H1 (cell line): ENCODE measurements at regions not wholly inside any gene's neighbourhood (a gene's known extent, or its start where the extent isn't known, plus 50 kb on each side); places are given as distances from the start of the nearest gene placed in this dataset.

Experiments used
- CTCF ChIA-PET: fragments of 300-600 bp; sonication (Branson Sonifier 250); formaldehyde crosslinking; loops from one replicate; lab custom pipeline; 2021; ENCODE audit not compliant: partially characterized antibody; lab: Charles Lee
- POLR2A ChIA-PET: fragments of 300-600 bp; sonication (Branson Sonifier 250); formaldehyde crosslinking; loops from one replicate; lab custom pipeline; 2021; ENCODE audit warnings: inconsistent platforms; ENCODE audit not compliant: partially characterized antibody; lab: Charles Lee
- DNase-seq, 2 experiments: peaks; one replicate each; pipeline versions ENCODE4 v3.0.0 to v3.0.0-alpha.2; 2010 to 2022; ENCODE audit warnings: low spot score in 2 of 2, low read depth in 1 of 2, mixed read lengths in 1 of 2
- FAIRE-seq: peaks from 2 replicates; lab custom pipeline; 2011; peaks lifted over from hg19 to GRCh38; lab: Jason Lieb, UNC
- H2AFZ ChIP-seq: 2 replicates; pipeline ENCODE4 v1.8.1; 2012; ENCODE audit warnings: low read length, inconsistent platforms
- H2AK5ac ChIP-seq: 2 replicates; pipeline ENCODE4 v1.6.1; 2013; ENCODE audit warnings: low read depth, low read length
- H2BK120ac ChIP-seq: replicated peaks from 2 replicates; pipeline ENCODE3; 2013; ENCODE audit warnings: low read depth, low read length, inconsistent platforms
- H2BK12ac ChIP-seq: 2 replicates; pipeline ENCODE4 v1.6.1; 2013; ENCODE audit warnings: low read depth, low read length
- H2BK15ac ChIP-seq: 2 replicates; pipeline ENCODE4 v1.6.1; 2013; ENCODE audit warnings: low read length
- H2BK20ac ChIP-seq: 2 replicates; pipeline ENCODE4 v1.6.1; 2013; ENCODE audit warnings: low read length
- H2BK5ac ChIP-seq: 2 replicates; pipeline ENCODE4 v1.6.1; 2013; ENCODE audit warnings: low read depth, low read length
- H3K14ac ChIP-seq: 2 replicates; pipeline ENCODE4 v1.6.1; 2013; ENCODE audit warnings: inconsistent platforms; ENCODE audit not compliant: insufficient read length
- H3K18ac ChIP-seq: 2 replicates; pipeline ENCODE4 v1.6.1; 2013; ENCODE audit warnings: low read length; ENCODE audit errors: extremely low read depth
- H3K23ac ChIP-seq: 2 replicates; pipeline ENCODE4 v1.6.1; 2013; ENCODE audit warnings: inconsistent platforms; ENCODE audit not compliant: insufficient read length
- H3K23me2 ChIP-seq: 2 replicates; pipeline ENCODE4 v1.6.1; 2013; ENCODE audit warnings: low read depth, low read length
- H3K27ac ChIP-seq: 2 replicates; pipeline ENCODE4 v1.6.1; 2011; ENCODE audit warnings: low read depth, low read length, inconsistent platforms
- H3K27me3 ChIP-seq, 4 experiments: replicated peaks in 1 of 4; 1 replicate in 1 of 4; 2 replicates in 3 of 4; pipeline versions ENCODE4 v1.6.1 to v1.8.1; 2011 to 2013; ENCODE audit warnings: low read length in 3 of 4, mild to moderate bottlenecking in 3 of 4, inconsistent platforms in 2 of 4, mixed read lengths in 2 of 4, moderate library complexity in 1 of 4; ENCODE audit not compliant: control insufficient read depth in 3 of 4, insufficient read depth in 3 of 4; ENCODE audit errors: extremely low read depth in 1 of 4
- H3K36me3 ChIP-seq, 4 experiments: 2 replicates each; pipeline versions ENCODE4 v1.6.1 to v1.8.1; 2011 to 2013; ENCODE audit warnings: mild to moderate bottlenecking in 4 of 4, low read length in 3 of 4, moderate library complexity in 2 of 4, control low read depth in 1 of 4, inconsistent platforms in 1 of 4; ENCODE audit not compliant: insufficient read depth in 4 of 4, control insufficient read depth in 2 of 4
- H3K4ac ChIP-seq: replicated peaks from 2 replicates; pipeline ENCODE3; 2013; ENCODE audit warnings: low read length, low read depth, mixed read lengths, inconsistent platforms; ENCODE audit not compliant: insufficient read length
- H3K4me1 ChIP-seq, 4 experiments: replicated peaks in 1 of 4; 1 replicate in 1 of 4; 2 replicates in 3 of 4; pipeline versions ENCODE4 v1.6.1 to v1.8.1; 2011 to 2013; ENCODE audit warnings: low read length in 3 of 4, inconsistent platforms in 2 of 4, mixed read lengths in 1 of 4; ENCODE audit not compliant: insufficient read depth in 4 of 4, control insufficient read depth in 3 of 4
- H3K4me2 ChIP-seq, 2 experiments: 2 replicates each; pipeline versions ENCODE4 v1.6.1 to v1.8.1; 2011 to 2013; ENCODE audit warnings: low read depth in 2 of 2, low read length in 2 of 2, control low read depth in 1 of 2, inconsistent platforms in 1 of 2, mild to moderate bottlenecking in 1 of 2; ENCODE audit not compliant: insufficient read depth in 1 of 2
- H3K4me3 ChIP-seq, 4 experiments: fragments of 200-600, 300-600 bp in 1 of 4; sonication (generic), shearing (Covaris generic), sonication (Bioruptor Twin) in 1 of 4; 2 replicates each; pipeline versions ENCODE4 v1.5.1 to v1.8.1; 2011 to 2016; ENCODE audit warnings: low read length in 4 of 4, low read depth in 3 of 4, control low read depth in 2 of 4, inconsistent platforms in 2 of 4, mild to moderate bottlenecking in 2 of 4, mixed read lengths in 1 of 4, moderate library complexity in 1 of 4; ENCODE audit not compliant: insufficient read depth in 2 of 4; ENCODE audit errors: extremely low read depth in 1 of 4
- H3K56ac ChIP-seq: replicated peaks from 2 replicates; pipeline ENCODE3; 2013; ENCODE audit warnings: low read depth, mild to moderate bottlenecking, mixed read lengths, low read length, inconsistent platforms; ENCODE audit not compliant: insufficient read length
- H3K79me1 ChIP-seq: 2 replicates; pipeline ENCODE4 v1.6.1; 2013; ENCODE audit warnings: low read depth, low read length, control low read depth
- H3K79me2 ChIP-seq, 2 experiments: 2 replicates each; pipeline versions ENCODE4 v1.6.1 to v1.8.1; 2012 to 2013; ENCODE audit warnings: low read length in 2 of 2, mild to moderate bottlenecking in 2 of 2, inconsistent platforms in 1 of 2; ENCODE audit not compliant: insufficient read depth in 2 of 2, control insufficient read depth in 1 of 2
- H3K9ac ChIP-seq, 4 experiments: replicated peaks in 1 of 4; 1 replicate in 1 of 4; 2 replicates in 3 of 4; pipeline versions ENCODE4 v1.6.1 to v1.8.1; 2011 to 2013; ENCODE audit warnings: low read depth in 3 of 4, low read length in 3 of 4, control low read depth in 2 of 4, mild to moderate bottlenecking in 2 of 4, moderate library complexity in 2 of 4, inconsistent platforms in 1 of 4; ENCODE audit errors: extremely low read depth in 1 of 4
- H3K9me3 ChIP-seq, 2 experiments: 2 replicates each; pipeline versions ENCODE4 v1.6.1 to v1.8.1; 2012 to 2013; ENCODE audit warnings: mild to moderate bottlenecking in 2 of 2, moderate library complexity in 2 of 2, control low read depth in 1 of 2, inconsistent platforms in 1 of 2, low read depth in 1 of 2, low read length in 1 of 2, mixed read lengths in 1 of 2; ENCODE audit not compliant: insufficient read depth in 2 of 2
- H4K20me1 ChIP-seq, 2 experiments: replicated peaks in 1 of 2; 2 replicates each; pipeline versions ENCODE3 to v1.8.1; 2011 to 2013; ENCODE audit warnings: inconsistent platforms in 2 of 2, low read length in 2 of 2, mild to moderate bottlenecking in 1 of 2; ENCODE audit not compliant: insufficient read depth in 2 of 2, control insufficient read depth in 1 of 2
- H4K5ac ChIP-seq: 2 replicates; pipeline ENCODE4 v1.6.1; 2013; ENCODE audit warnings: low read length, low read depth, mixed read lengths, inconsistent platforms; ENCODE audit not compliant: insufficient read length
- H4K8ac ChIP-seq: 2 replicates; pipeline ENCODE4 v1.8.0; 2013; ENCODE audit warnings: mild to moderate bottlenecking, moderate library complexity, low read length, inconsistent platforms; ENCODE audit not compliant: insufficient read depth; ENCODE audit errors: extremely low read depth
- H4K91ac ChIP-seq: replicated peaks from 2 replicates; pipeline ENCODE3; 2013; ENCODE audit warnings: low read length, mixed read lengths, inconsistent platforms; ENCODE audit not compliant: insufficient read length
- WGBS, 2 experiments: shearing (Covaris generic) in 1 of 2; methylation state at CpG; one replicate each; pipeline versions ENCODE4 v1.1.6 to v1.1.7; 2013 to 2015; ENCODE audit warnings: low lambda C conversion rate in 2 of 2, mixed read lengths in 2 of 2, inconsistent platforms in 1 of 2, low coverage in 1 of 2, missing lambda C conversion rate in 1 of 2; ENCODE audit not compliant: insufficient replicate concordance in 2 of 2, insufficient coverage in 1 of 2, insufficient read length in 1 of 2; ENCODE audit errors: extremely low coverage in 1 of 2, missing lambda C conversion rate in 1 of 2; 5-methylcytosine and 5-hydroxymethylcytosine counted together

GRCh38 chrX:110414679-110415439, 56.2 kb downstream of the RTL9 start:
- DNase-seq: no peak
- no peak for FAIRE-seq
- WGBS, 2 experiments: 90% methylated on average over 1 of the region's 1 CpG; no CpG with 5 or more reads in 1 of the 2 experiments

More at GRCh38 chrX:110414679-110415439, 56.2 kb downstream of the RTL9 start:
- POLR2A ChIA-PET: no interaction called here
- Histone ChIP-seq H3K27ac (no peak overlapping the region), H3K9me3 (no peaks in the 10 kb centered on the region), H2BK12ac (no peak overlapping the region), H4K20me1 (no peaks in the 10 kb centered on the region), H3K23me2 (no peaks in the 10 kb centered on the region), H3K79me2 (no peaks in the 10 kb centered on the region), H3K4me2 (no peak overlapping the region), H4K5ac (no peak overlapping the region), H3K18ac (no peak overlapping the region), H3K9ac (no peak overlapping the region), H2BK5ac (no peak overlapping the region), H3K79me1 (no peaks in the 10 kb centered on the region), H3K56ac (no peak overlapping the region), H3K4ac (no peak overlapping the region), H3K36me3 (no peaks in the 10 kb centered on the region), H2AFZ (no peak overlapping the region), H2BK20ac (no peak overlapping the region), H2AK5ac (no peak overlapping the region), H3K4me3 (no peak overlapping the region), H3K23ac (no peak overlapping the region), H4K8ac (no peak overlapping the region), H3K27me3 (no peaks in the 10 kb centered on the region), H2BK120ac (no peak overlapping the region), H3K4me1 (peaks cover 0 to 6% (median 1%) of the 10 kb centered on the region in 4 experiments; a peak in 3 of 7 replicates), H3K14ac (no peak overlapping the region), H2BK15ac (no peak overlapping the region), H4K91ac (no peak overlapping the region)
- CTCF ChIA-PET: interaction anchor here (0.8 to 22.7 kb wide), 4 partner anchors 10 to 268 kb away, joined by 3 to 742 read pairs (median 16); no protein-coding TSS in a partner anchor
